IPS-18a (cell line): ENCODE measurements at regions not wholly inside any gene's neighbourhood (a gene's known extent, or its start where the extent isn't known, plus 50 kb on each side); places are given as distances from the start of the nearest gene placed in this dataset.
"Not testable (repeated sequence)": the region's sequence is repeated elsewhere in the genome, so short reads cannot be mapped to it uniquely, and the experiment has no call there.

Source experiments
- H3K27ac ChIP-seq: one replicate; pipeline ENCODE4 v1.5.1; 2013; ENCODE audit warnings: low read length
- H3K27me3 ChIP-seq: one replicate; pipeline ENCODE4 v1.6.1; 2013; ENCODE audit warnings: mild to moderate bottlenecking, low read length; ENCODE audit not compliant: control insufficient read depth, insufficient read depth
- H3K36me3 ChIP-seq: one replicate; pipeline ENCODE4 v1.6.1; 2013; ENCODE audit warnings: low read depth, low read length; ENCODE audit not compliant: control insufficient read depth
- H3K4me1 ChIP-seq: one replicate; pipeline ENCODE4 v1.6.1; 2013; ENCODE audit warnings: low read depth, low read length; ENCODE audit not compliant: control insufficient read depth
- H3K4me3 ChIP-seq: one replicate; pipeline ENCODE4 v1.5.1; 2013; ENCODE audit warnings: low read length
- H3K9ac ChIP-seq: one replicate; pipeline ENCODE4 v1.6.1; 2013; ENCODE audit warnings: mild to moderate bottlenecking, low read length, moderate library complexity
- H3K9me3 ChIP-seq: one replicate; pipeline ENCODE4 v1.6.1; 2013; ENCODE audit warnings: low read depth, low read length; ENCODE audit not compliant: control insufficient read depth

DNA sequence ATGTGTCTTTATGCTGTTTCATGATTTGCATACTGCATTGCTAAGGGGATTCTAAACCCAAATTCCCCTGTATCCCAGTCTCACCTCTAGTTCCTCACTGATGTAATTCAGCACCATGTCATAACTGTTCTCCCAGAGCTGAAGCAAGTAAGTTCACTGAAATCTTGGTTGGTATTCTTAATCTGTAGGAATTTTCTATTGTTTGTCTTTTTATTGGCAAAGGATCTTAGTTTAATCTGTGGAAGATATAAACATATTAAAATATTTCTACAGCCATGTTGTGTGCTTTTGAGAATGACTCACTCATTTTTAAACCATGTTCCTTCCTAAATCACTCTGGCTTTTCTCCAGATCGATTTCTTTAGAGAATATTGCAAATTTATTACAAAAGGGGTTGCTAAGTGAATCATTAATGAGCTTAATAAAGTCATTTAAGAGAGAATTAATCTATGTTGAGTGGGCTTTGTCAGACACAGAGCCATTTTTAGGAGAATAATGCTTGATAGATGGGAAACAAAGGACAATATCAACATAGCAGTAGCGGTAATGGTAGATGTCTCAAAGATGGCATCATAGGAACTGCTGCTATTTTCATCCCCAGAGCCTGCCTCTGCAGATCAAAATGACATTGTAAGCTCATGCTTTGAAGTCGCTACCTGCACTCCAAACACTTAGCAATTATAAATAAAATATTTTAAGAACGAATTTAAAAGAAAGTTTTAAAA lies 110.0 kb downstream of the ENC1 start:
- Histone ChIP-seq H3K27me3 (no peaks in the 10 kb centered on the region), H3K4me1 (peaks cover 2% of the 10 kb centered on the region), H3K36me3 (no peaks in the 10 kb centered on the region), H3K4me3 (no peak overlapping the region), H3K9me3 (peaks cover 7% of the 10 kb centered on the region), H3K9ac (no peak overlapping the region), H3K27ac (no peak overlapping the region)

DNA sequence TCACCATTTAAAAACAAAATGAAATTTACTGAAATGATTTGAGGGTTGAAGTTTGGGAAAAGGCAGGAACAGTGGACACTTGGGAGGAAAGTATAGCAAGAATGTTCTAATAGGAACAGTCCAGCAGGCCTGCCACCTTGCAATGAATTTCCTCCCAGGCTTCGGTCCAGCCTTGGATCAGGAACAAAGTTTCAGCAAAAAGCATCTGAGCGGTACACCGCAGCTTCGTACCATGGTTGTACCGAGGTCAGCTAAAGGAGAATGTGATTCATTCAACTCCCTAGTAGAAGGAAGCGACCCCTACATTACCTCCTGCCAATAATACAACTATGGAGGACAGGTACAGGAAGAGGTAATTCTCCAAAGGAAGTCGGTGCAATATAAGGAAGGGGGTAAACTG lies 111.4 kb downstream of the ENC1 start:
- H3K4me1 ChIP-seq = no peaks in the 10 kb centered on the region
- H3K27me3 ChIP-seq = no peaks in the 10 kb centered on the region
- no peak overlapping the region for H3K4me3 ChIP-seq
- H3K27ac ChIP-seq = no peak overlapping the region
- no peak overlapping the region for H3K9ac ChIP-seq
- H3K36me3 ChIP-seq = no peaks in the 10 kb centered on the region
- H3K9me3 ChIP-seq = peaks cover 5% of the 10 kb centered on the region

DNA sequence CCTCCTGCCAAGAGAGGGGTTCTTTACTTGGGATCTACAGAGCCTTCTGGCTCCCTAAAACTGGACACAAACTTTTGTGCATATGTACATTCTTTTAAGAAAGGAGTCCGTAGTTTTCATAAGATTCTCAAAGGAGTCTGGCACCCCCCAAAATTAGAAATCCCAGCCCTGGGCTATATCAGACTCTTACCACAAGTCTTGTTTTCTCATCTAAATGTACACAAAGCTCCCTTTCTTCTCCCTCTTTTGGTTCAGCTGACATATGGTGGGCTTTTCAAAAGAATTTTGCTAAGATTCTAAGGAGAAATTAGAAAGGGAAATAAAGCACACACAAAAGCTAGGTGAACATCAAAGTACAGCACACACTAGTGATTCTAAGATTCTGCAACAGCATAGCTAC lies 114.4 kb downstream of the ENC1 start:
- peaks cover 10% of the 10 kb centered on the region for H3K9me3 ChIP-seq
- no peak overlapping the region for H3K27ac ChIP-seq
- no peak overlapping the region for H3K4me3 ChIP-seq
- H3K27me3 ChIP-seq = no peaks in the 10 kb centered on the region
- H3K4me1 ChIP-seq = no peaks in the 10 kb centered on the region
- H3K36me3 ChIP-seq = no peaks in the 10 kb centered on the region
- H3K9ac ChIP-seq = no peak overlapping the region

DNA sequence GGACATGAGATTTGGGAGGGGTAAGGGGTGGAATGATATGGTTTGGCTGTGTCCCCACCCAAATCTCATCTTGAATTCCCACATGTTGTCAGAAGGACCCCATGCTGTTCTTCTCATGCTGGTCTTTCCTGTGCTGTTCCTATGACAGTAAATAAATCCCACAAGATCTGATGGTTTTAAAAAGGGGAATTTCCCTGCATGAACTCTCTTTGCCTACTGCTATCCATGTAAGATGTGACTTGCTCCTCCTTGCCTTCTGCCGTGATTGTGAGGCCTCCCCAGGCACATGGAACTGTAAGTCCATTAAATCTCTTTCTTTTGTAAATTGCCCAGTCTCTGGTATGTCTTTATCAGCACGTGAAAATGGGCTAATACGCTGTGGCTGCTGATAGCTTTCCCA lies 115.8 kb downstream of the ENC1 start:
- not testable (repeated sequence) for H3K4me3 ChIP-seq, H3K4me1 ChIP-seq, H3K27me3 ChIP-seq

DNA sequence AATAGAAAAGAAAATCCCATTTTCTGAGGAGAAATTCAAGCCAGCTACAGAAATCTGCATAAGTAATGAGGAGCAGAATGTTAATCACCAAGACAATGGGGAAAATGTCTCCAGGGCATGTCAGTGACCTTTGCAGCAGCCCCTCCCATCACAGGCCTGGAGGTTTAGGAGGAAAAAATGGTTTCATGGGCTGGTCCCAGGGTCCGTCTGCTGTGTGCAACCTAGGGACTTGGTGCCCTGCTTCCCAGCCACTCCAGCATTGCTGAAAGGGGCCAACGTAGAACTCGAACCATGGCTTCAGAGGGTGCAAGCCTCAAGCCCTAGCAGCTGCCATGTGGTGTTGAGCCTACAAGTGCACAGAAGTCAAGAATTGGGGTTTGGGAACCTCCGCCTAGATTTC lies 116.8 kb downstream of the ENC1 start:
- H3K36me3 ChIP-seq = not testable (repeated sequence)

More for the DNA sequence above, 115.8 kb downstream of the ENC1 start:
- H3K9me3 ChIP-seq = peaks cover 10% of the 10 kb centered on the region
- H3K9ac ChIP-seq, H3K36me3 ChIP-seq, H3K27ac ChIP-seq: not testable (repeated sequence)

DNA sequence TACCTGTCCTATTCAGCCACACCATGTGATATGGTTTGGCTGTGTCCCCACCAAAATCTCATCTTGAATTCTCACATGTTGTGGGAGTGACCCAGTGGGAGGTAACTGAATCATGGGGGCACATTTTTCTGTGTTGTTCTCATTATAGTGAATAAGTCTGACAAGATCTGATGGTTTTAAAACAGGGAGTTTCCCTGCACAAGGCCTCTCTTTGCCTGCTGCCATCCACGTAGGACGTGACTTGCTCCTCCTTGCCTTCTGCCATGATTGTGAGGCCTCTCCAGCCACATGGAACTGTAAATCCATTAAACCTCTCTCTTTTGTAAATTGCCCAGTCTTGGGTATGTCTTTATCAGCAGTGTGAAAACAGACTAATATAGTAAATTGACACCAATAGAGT lies 117.7 kb downstream of the ENC1 start:
- H3K9ac ChIP-seq, H3K4me1 ChIP-seq, H3K36me3 ChIP-seq, H3K27ac ChIP-seq, H3K4me3 ChIP-seq, H3K27me3 ChIP-seq: not testable (repeated sequence)
- H3K9me3 ChIP-seq = peaks cover 10% of the 10 kb centered on the region

More for the DNA sequence above, 116.8 kb downstream of the ENC1 start:
- not testable (repeated sequence) for H3K27me3 ChIP-seq, H3K4me3 ChIP-seq, H3K4me1 ChIP-seq, H3K27ac ChIP-seq, H3K9ac ChIP-seq
- peaks cover 10% of the 10 kb centered on the region for H3K9me3 ChIP-seq

DNA sequence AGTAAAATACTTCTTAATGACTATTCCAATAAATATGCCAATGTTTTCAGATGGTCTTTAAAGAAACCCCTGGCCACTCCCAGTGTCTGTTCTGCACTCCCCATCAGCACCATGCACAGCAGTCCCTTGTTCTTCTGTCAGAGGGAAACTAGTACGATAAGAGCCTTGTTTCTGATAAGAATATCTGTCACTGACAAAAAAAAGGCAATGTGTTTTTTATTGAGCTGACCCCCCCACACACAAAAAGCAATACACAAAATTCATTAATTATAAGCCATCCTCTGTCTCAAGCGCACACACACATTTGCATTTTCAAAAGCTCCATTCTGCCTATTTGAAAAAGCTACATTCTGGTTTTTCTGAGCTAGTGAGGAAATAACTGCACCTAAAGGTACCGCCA lies 119.1 kb downstream of the ENC1 start:
- no peak overlapping the region for H3K4me3 ChIP-seq
- no peaks in the 10 kb centered on the region for H3K27me3 ChIP-seq
- no peak overlapping the region for H3K27ac ChIP-seq
- peaks cover 2% of the 10 kb centered on the region for H3K4me1 ChIP-seq
- H3K9ac ChIP-seq = no peak overlapping the region
- no peaks in the 10 kb centered on the region for H3K36me3 ChIP-seq
- peaks cover 10% of the 10 kb centered on the region for H3K9me3 ChIP-seq

DNA sequence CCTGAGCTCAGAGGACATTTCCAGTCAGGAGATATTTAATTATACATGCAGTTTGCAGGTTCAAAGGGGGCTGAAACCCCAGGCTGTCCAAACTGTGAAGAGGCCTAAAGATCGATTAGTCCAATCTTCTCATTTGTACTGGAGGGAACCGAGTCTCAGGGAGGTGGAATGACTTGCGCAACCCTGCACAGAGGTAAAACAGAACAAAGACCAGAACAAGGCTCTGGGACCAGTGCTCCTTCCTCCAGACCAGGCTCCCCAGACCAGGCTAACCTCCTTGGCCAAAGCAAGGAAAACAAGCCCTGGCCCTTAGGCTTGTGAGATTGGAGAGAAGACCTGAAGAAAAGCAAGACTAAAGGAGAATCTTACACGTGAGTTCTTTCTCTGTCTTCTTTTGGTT lies 120.8 kb downstream of the ENC1 start:
- Histone ChIP-seq H3K27ac (no peak overlapping the region), H3K9me3 (peaks cover 6% of the 10 kb centered on the region), H3K9ac (no peak overlapping the region), H3K4me1 (peaks cover 13% of the 10 kb centered on the region), H3K4me3 (no peak overlapping the region), H3K27me3 (no peaks in the 10 kb centered on the region), H3K36me3 (no peaks in the 10 kb centered on the region)

DNA sequence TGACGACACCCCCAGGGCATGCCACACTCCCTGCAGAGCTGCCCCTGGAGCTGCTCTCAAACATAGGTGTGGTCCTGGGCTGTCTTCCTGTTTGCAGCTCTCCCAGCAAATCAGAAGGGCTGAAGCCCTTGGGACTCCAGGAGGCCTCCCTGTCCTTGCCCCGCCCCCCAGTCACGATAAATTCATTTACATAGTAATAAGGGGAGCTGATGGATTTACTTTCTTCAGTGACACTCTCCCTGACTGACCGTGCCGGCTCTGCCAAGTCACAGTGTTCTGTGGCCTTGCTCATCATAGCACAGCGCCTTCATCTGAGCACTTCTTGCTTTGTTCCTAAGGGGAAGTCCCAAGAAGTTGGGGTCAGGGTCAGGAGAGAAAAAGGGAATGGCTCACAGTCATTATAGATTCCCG lies 121.4 kb downstream of the ENC1 start:
- Histone ChIP-seq H3K9me3 (peaks cover 6% of the 10 kb centered on the region), H3K4me1 (peaks cover 13% of the 10 kb centered on the region), H3K4me3 (no peak overlapping the region), H3K36me3 (no peaks in the 10 kb centered on the region), H3K27me3 (no peaks in the 10 kb centered on the region), H3K27ac (no peak overlapping the region), H3K9ac (no peak overlapping the region)

DNA sequence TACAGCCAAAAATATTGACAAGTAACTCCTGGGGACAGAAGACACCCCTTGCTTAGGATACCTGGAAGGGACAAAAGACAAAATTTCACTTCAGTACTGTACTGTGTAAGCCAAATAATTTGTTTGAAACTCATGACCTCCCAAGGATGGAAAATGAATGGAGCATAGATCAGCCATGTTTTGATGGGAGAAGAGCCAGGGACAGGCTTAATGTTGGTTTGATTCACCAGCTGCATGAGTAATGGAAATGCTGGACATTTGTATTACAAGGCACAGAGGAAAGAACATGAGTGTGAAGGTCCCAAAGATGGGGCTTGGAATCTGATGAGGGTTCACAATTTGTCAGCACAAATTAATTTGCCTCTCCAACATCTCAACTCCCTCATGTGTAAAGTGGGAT lies 122.8 kb downstream of the ENC1 start:
- no peak overlapping the region for H3K9ac ChIP-seq

DNA sequence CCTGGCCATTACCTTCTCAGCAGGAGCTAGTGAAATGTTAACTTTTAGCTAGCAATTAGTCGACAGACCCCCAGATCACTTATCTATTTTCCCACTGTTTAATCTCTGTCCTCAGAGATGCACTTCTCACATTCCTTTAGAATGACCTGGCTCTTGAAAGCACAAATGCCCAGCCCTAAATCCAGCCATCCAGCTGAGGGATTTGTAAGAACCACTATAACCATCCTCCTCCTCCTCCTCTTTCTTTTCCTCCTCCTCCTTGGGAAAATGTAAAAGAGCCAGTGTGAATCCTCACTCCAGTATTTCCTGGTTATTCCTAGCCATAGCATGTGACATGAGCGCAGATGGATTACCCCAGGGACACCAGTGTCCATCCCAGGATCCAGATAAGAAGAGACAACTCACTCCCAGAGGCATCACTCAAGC lies 124.3 kb downstream of the ENC1 start:
- H3K4me3 ChIP-seq = peak overlapping the region; percentile 23
- peaks cover 19% of the 10 kb centered on the region for H3K4me1 ChIP-seq
- H3K36me3 ChIP-seq = no peaks in the 10 kb centered on the region
- H3K27me3 ChIP-seq = no peaks in the 10 kb centered on the region
- H3K9ac ChIP-seq = no peak overlapping the region
- no peaks in the 10 kb centered on the region for H3K9me3 ChIP-seq
- no peak overlapping the region for H3K27ac ChIP-seq

More for the DNA sequence above, 122.8 kb downstream of the ENC1 start:
- no peaks in the 10 kb centered on the region for H3K9me3 ChIP-seq
- peaks cover 19% of the 10 kb centered on the region for H3K4me1 ChIP-seq
- no peak overlapping the region for H3K4me3 ChIP-seq
- H3K36me3 ChIP-seq = no peaks in the 10 kb centered on the region
- H3K27me3 ChIP-seq = no peaks in the 10 kb centered on the region
- no peak overlapping the region for H3K27ac ChIP-seq

DNA sequence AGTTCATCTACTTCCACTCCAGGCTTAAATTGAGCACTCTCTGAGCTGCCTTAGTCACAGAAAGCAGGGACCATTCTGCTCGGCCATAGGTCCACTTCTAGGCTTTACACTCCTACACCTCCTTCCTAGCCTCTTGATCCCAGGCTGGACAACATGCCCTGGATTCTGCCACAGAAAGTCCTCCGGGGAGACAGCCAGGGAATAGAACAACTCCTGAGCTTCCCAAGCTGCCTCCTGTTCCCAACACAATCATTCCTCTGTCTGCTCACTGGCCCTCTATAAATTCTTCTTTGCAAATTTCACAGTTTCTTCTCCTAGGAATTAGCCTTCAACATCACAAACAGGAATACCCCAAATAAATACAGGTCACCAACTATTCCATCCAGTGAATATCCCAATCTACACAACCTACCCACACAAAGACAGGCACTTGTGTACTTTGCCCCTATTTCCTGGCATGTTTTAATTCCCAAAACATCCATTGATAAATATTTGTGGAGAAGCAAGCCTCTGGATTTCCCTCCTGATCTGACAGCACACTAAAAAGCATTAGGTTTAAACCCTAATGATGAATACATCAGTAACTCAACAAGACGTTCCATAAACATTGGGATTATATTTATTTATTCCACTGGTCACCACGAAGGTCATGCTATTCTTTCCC lies 125.5 kb downstream of the ENC1 start:
- no peak overlapping the region for H3K9ac ChIP-seq
- no peak overlapping the region for H3K4me3 ChIP-seq
- no peaks in the 10 kb centered on the region for H3K9me3 ChIP-seq
- peaks cover 19% of the 10 kb centered on the region for H3K4me1 ChIP-seq
- H3K36me3 ChIP-seq = no peaks in the 10 kb centered on the region
- no peaks in the 10 kb centered on the region for H3K27me3 ChIP-seq
- no peak overlapping the region for H3K27ac ChIP-seq
